Loucy (cell line): ENCODE measurements at regions not wholly inside any gene's neighbourhood (a gene's known extent, or its start where the extent isn't known, plus 50 kb on each side); places are given as distances from the start of the nearest gene placed in this dataset.

Experiments used
- CTCF ChIP-seq: fragments of 200-600 bp; sonication (generic); conservative IDR thresholded peaks from 2 replicates; pipeline ENCODE4 v1.5.1; 2014; ENCODE audit warnings: mild to moderate bottlenecking, antibody characterized with exemption, low read length
- EZH2phosphoT487 ChIP-seq: fragments of 200-600 bp; IDR thresholded peaks from 2 replicates; pipeline ENCODE4 v1.6.1; 2018; ENCODE audit warnings: antibody characterized with exemption, mild to moderate bottlenecking, moderate library complexity, borderline replicate concordance

GRCh38 chr6:10111975-10112374 is 302.9 kb downstream of the TFAP2A start:
- TF ChIP-seq CTCF, result no peak
- TF ChIP-seq EZH2phosphoT487, result no peak
